ENCODE measurements at regions not wholly inside any gene's neighbourhood (a gene's known extent, or its start where the extent isn't known, plus 50 kb on each side); places are given as distances from the start of the nearest gene placed in this dataset.
"Not testable (repeated sequence)": the region's sequence is repeated elsewhere in the genome, so short reads cannot be mapped to it uniquely, and the experiment has no call there.

- Mint-ChIP-seq H3K27ac (no peak overlapping the region), H3K4me1 (peaks cover 2% of the 10 kb centered on the region), H3K36me3 (no peaks in the 10 kb centered on the region), H3K27me3 (peaks cover 32% of the 10 kb centered on the region), H3K4me3 (no peak overlapping the region), H3K9me3 (no peaks in the 10 kb centered on the region)
- DNase-seq: no peak
- CTCF ChIA-PET: interaction anchor here (1.7 kb wide), 1 partner anchor 302 kb away, joined by 5 read pairs; no protein-coding TSS in a partner anchor
Measured at GRCh38 chr18:59065684-59066083, 74.0 kb upstream of the SEC11C start.

- H3K36me3 Mint-ChIP-seq: no peaks in the 10 kb centered on the region
- no peak overlapping the region for H3K27ac Mint-ChIP-seq
- H3K9me3 Mint-ChIP-seq: no peaks in the 10 kb centered on the region
- H3K27me3 Mint-ChIP-seq: peaks cover 29% of the 10 kb centered on the region
- peaks cover 2% of the 10 kb centered on the region for H3K4me1 Mint-ChIP-seq
- DNase-seq: peak; percentile 28
- no peak overlapping the region for H3K4me3 Mint-ChIP-seq
- CTCF ChIA-PET: interaction anchor here (0.6 to 5.7 kb wide), 4 partner anchors 16 to 299 kb away, joined by 3 to 58 read pairs (median 30); no protein-coding TSS in a partner anchor
Measured at GRCh38 chr18:59067873-59068272, 71.8 kb upstream of the SEC11C start.

GRCh38 chr18:59068276-59069071, 71.2 kb upstream of the SEC11C start:
- Mint-ChIP-seq H3K27ac (no peak overlapping the region), H3K4me3 (no peak overlapping the region), H3K9me3 (no peaks in the 10 kb centered on the region), H3K4me1 (peaks cover under 1% of the 10 kb centered on the region), H3K27me3 (peaks cover 25% of the 10 kb centered on the region), H3K36me3 (no peaks in the 10 kb centered on the region)
- DNase-seq: no peak
- CTCF ChIA-PET: interaction anchor here (0.6 to 5.7 kb wide), 4 partner anchors 15 to 299 kb away, joined by 3 to 58 read pairs (median 53); no protein-coding TSS in a partner anchor

GRCh38 chr18:59070181-59070912, 69.3 kb upstream of the SEC11C start:
- CTCF ChIA-PET: interaction anchor here (0.6 to 5.7 kb wide), 21 partner anchors 9 to 332 kb away, joined by 3 to 58 read pairs (median 3); no protein-coding TSS in a partner anchor
- peak; percentile 86 for DNase-seq
- Mint-ChIP-seq H3K27me3 (peaks cover 24% of the 10 kb centered on the region), H3K36me3 (no peaks in the 10 kb centered on the region), H3K9me3 (no peaks in the 10 kb centered on the region), H3K27ac (no peak overlapping the region), H3K4me3 (no peak overlapping the region), H3K4me1 (no peaks in the 10 kb centered on the region)

GRCh38 chr18:59072727-59073421, 66.8 kb upstream of the SEC11C start:
- no peak overlapping the region for H3K4me3 Mint-ChIP-seq
- peaks cover 27% of the 10 kb centered on the region for H3K27me3 Mint-ChIP-seq
- H3K27ac Mint-ChIP-seq: no peak overlapping the region
- no peaks in the 10 kb centered on the region for H3K36me3 Mint-ChIP-seq
- CTCF ChIA-PET: interaction anchor here (0.8 to 5.7 kb wide), 5 partner anchors 11 to 543 kb away, joined by 3 to 58 read pairs (median 51); no protein-coding TSS in a partner anchor
- H3K9me3 Mint-ChIP-seq: no peaks in the 10 kb centered on the region
- no peak for DNase-seq
- H3K4me1 Mint-ChIP-seq: no peaks in the 10 kb centered on the region

GRCh38 chr18:59075923-59076322, 63.8 kb upstream of the SEC11C start:
- CTCF ChIA-PET: no interaction called here
- no peak for DNase-seq
- Mint-ChIP-seq H3K9me3 (no peaks in the 10 kb centered on the region), H3K27me3 (peaks cover 28% of the 10 kb centered on the region), H3K4me1 (no peaks in the 10 kb centered on the region), H3K4me3 (no peak overlapping the region), H3K27ac (no peak overlapping the region), H3K36me3 (no peaks in the 10 kb centered on the region)

GRCh38 chr18:59079264-59079663, 60.4 kb upstream of the SEC11C start:
- no peaks in the 10 kb centered on the region for H3K4me1 Mint-ChIP-seq
- no peak for DNase-seq
- peaks cover 35% of the 10 kb centered on the region for H3K27me3 Mint-ChIP-seq
- H3K4me3 Mint-ChIP-seq: no peak overlapping the region
- no peak overlapping the region for H3K27ac Mint-ChIP-seq
- H3K36me3 Mint-ChIP-seq: no peaks in the 10 kb centered on the region
- no peaks in the 10 kb centered on the region for H3K9me3 Mint-ChIP-seq
- CTCF ChIA-PET: interaction anchor here (9.6 kb wide), 1 partner anchor 8 kb away, joined by 55 read pairs; no protein-coding TSS in a partner anchor

GRCh38 chr18:59079687-59080501, 59.8 kb upstream of the SEC11C start:
- CTCF ChIA-PET: interaction anchor here (0.8 to 9.6 kb wide), 2 partner anchors 9 to 13 kb away, joined by 3 to 55 read pairs; no protein-coding TSS in a partner anchor
- not testable (repeated sequence) for H3K4me1 Mint-ChIP-seq, H3K9me3 Mint-ChIP-seq, H3K36me3 Mint-ChIP-seq, H3K4me3 Mint-ChIP-seq, DNase-seq, H3K27ac Mint-ChIP-seq
- peaks cover 40% of the 10 kb centered on the region for H3K27me3 Mint-ChIP-seq

- H3K36me3 Mint-ChIP-seq: no peaks in the 10 kb centered on the region
- H3K4me3 Mint-ChIP-seq: no peak overlapping the region
- H3K27ac Mint-ChIP-seq: no peak overlapping the region
- no peaks in the 10 kb centered on the region for H3K4me1 Mint-ChIP-seq
- CTCF ChIA-PET: interaction anchor here (0.6 to 9.6 kb wide), 6 partner anchors 12 to 319 kb away, joined by 3 to 55 read pairs (median 9); no protein-coding TSS in a partner anchor
- no peak for DNase-seq
- H3K9me3 Mint-ChIP-seq: no peaks in the 10 kb centered on the region
- H3K27me3 Mint-ChIP-seq: peaks cover 45% of the 10 kb centered on the region
Measured at GRCh38 chr18:59083136-59083818, 56.4 kb upstream of the SEC11C start.

- H3K4me1 Mint-ChIP-seq: no peaks in the 10 kb centered on the region
- H3K4me3 Mint-ChIP-seq: no peak overlapping the region
- H3K27me3 Mint-ChIP-seq: peaks cover 46% of the 10 kb centered on the region
- no peak overlapping the region for H3K27ac Mint-ChIP-seq
- no peaks in the 10 kb centered on the region for H3K36me3 Mint-ChIP-seq
- H3K9me3 Mint-ChIP-seq: no peaks in the 10 kb centered on the region
- CTCF ChIA-PET: interaction anchor here (1.1 to 9.6 kb wide), 12 partner anchors 14 to 317 kb away, joined by 3 to 55 read pairs (median 5); no protein-coding TSS in a partner anchor
- no peak for DNase-seq
Measured at GRCh38 chr18:59085126-59085794, 54.4 kb upstream of the SEC11C start.

GRCh38 chr18:59085797-59086196, 53.9 kb upstream of the SEC11C start:
- no peak overlapping the region for H3K27ac Mint-ChIP-seq
- H3K36me3 Mint-ChIP-seq: no peaks in the 10 kb centered on the region
- peaks cover 41% of the 10 kb centered on the region for H3K27me3 Mint-ChIP-seq
- no peaks in the 10 kb centered on the region for H3K4me1 Mint-ChIP-seq
- CTCF ChIA-PET: interaction anchor here (0.9 to 9.6 kb wide), 7 partner anchors 13 to 317 kb away, joined by 4 to 55 read pairs (median 14); no protein-coding TSS in a partner anchor
- H3K4me3 Mint-ChIP-seq: no peak overlapping the region
- no peak for DNase-seq
- no peaks in the 10 kb centered on the region for H3K9me3 Mint-ChIP-seq

- CTCF ChIA-PET: interaction anchor here (0.9 to 9.6 kb wide), 3 partner anchors 16 to 316 kb away, joined by 4 to 55 read pairs (median 5); no protein-coding TSS in a partner anchor
- Mint-ChIP-seq H3K27ac (no peak overlapping the region), H3K9me3 (no peaks in the 10 kb centered on the region), H3K4me3 (no peak overlapping the region), H3K27me3 (peaks cover 35% of the 10 kb centered on the region), H3K4me1 (no peaks in the 10 kb centered on the region), H3K36me3 (no peaks in the 10 kb centered on the region)
- DNase-seq: no peak
Measured at GRCh38 chr18:59086522-59086921, 53.2 kb upstream of the SEC11C start.

Measured in activated naive CD4-positive, alpha-beta T cell treated with anti-CD3 and anti-CD28 coated beads, Interleukin-2, amount 10 ng/mL, durations not matched to agents 7 days and 5 days (primary cell).